COLO829 (cell line): ENCODE measurements at regions not wholly inside any gene's neighbourhood (a gene's known extent, or its start where the extent isn't known, plus 50 kb on each side); places are given as distances from the start of the nearest gene placed in this dataset.
"Not testable (repeated sequence)": the region's sequence is repeated elsewhere in the genome, so short reads cannot be mapped to it uniquely, and the experiment has no call there.

Source experiments
- DNase-seq: peaks from one replicate; pipeline ENCODE4 v3.0.0; 2012; ENCODE audit warnings: low spot score

DNA sequence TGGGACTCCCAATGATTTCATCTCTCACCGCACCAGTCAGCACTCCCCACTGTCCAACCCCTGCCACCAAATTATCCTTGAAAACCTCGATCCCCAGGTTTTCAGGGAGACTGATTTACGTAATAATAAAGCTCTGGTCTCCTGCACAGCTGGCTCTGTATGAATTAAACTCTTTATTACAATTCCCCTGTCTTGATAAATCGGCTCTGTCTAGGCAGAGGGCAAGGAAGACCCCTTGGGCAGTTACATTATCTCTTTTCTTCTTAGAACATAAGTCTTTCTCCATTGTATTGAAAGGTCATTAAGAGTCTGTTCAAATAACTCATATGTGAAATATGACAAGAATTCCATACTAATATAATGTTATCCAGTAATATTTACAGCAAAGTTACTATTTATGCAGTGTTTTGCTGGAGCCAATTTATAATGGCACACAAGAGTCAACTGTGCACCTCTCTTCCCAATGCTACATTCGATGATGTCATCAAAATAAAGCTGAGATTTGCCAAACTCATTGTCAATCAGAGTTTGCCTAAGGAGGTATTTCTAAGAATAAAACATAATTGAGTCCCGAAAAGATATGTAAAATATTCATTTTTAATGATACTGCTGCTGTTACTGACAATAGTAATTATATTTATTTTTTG, 1297.2 kb upstream of the LRRTM3 start:
- DNase-seq: no peak

GRCh38 chr10:65660006-65660405, 1265.8 kb upstream of the LRRTM3 start:
- peak; percentile 74 for DNase-seq

- DNase-seq: no peak
These were observed 1255.7 kb upstream of the LRRTM3 start for GRCh38 chr10:65670087-65670486.

DNA sequence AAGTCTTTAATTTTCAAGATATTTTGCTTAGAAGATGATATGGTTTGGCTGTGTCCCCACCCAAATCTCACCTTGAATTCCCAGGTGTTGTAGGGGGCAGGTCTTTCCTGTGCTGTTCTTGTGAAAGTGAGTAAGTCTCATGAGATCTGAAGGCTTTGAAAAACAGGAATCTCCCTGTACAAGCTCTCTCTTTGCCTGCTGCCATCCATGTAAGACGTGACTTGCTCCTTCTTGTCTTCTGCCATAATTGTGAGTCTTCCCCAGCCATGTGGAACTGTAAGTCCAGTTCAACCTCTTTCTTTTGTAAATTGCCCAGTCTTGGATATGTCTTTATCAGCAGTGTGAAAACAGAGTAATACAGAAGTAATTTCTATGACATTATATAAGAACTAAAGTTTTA, 1255.2 kb upstream of the LRRTM3 start:
- DNase-seq: not testable (repeated sequence)

DNA sequence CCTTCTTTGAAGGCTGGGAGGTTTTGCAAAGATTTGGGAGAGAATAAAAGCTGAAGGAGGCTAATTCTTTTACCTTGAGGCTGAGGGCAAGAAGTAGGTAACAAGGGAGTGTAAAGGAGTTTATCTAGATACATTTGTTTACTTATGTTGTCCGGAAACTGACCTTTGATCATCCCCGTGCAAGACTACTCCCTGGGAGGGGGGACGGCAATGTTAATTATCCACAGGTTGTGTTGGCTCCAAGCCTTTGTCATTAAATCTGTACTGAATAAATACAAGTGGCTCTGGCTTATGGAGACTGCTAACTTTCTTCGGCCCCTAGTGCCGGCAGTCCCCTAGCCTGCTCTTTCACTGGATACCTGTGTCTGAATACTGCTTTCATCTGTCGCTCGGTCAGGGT, 1250.6 kb upstream of the LRRTM3 start:
- no peak for DNase-seq

GRCh38 chr10:65684896-65685295, 1240.9 kb upstream of the LRRTM3 start:
- DNase-seq: no peak

- no peak for DNase-seq
These were observed 1224.6 kb upstream of the LRRTM3 start for GRCh38 chr10:65701168-65701776.

- DNase-seq: no peak
These were observed 1217.8 kb upstream of the LRRTM3 start for GRCh38 chr10:65708057-65708456.

- no peak for DNase-seq
These were observed 1215.5 kb upstream of the LRRTM3 start for GRCh38 chr10:65710306-65710705.

DNA sequence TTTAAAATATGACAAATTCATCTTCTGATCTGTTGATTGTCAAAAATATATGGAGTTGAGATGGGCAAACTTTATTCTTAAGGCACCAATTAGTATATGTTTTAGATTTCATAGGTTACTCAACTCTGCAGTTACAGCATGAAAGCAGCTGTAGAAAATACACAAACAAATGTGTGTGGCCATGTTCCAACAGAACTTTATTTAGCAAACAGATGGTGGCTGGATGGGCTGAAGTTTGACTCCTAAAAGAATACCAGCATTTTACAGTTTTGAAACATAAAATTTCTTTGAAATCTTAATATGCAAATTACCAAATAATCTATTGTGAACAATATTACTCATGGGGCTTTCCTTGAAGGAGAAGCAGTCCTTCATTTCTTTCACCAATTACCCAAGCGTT, 1206.0 kb upstream of the LRRTM3 start:
- DNase-seq: no peak

DNA sequence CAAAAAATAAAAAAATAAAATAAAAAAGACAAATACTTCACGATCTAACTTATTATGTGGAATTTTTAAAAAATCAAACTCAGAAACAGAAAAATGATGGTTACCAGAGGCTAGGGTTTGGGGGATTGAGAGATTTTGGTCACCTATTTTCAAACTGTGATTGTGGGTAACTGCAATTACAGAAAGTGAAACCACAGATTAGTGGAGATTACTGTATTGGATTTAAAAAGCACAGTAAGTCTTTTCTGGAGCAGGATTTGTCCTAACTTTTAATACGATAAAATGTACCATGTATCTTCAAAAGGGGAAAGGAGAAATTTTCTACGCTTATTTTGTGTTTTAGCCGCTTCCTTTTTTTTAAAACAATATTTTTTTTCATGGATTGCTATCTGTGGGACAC, 1204.9 kb upstream of the LRRTM3 start:
- no peak for DNase-seq

GRCh38 chr10:65723525-65723924, 1202.3 kb upstream of the LRRTM3 start:
- no peak for DNase-seq

DNA sequence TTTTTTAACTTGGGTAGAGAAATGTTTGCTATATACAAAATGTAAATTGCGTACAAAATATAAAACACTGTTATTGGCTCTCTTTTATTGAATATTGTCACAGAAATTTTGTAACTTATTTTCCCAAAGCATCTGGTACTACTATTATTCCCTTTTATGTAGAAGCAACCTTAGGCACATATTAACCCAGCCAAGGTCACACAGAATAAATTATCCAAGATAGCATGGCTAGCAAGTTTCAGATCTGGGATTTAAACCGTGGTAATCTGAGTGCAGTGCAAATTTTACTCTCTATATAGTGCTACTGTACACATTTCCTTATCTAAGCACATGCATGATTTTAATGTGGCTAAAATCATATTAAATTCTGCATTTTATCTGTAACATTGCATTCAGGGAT, 1190.5 kb upstream of the LRRTM3 start:
- DNase-seq: no peak

DNA sequence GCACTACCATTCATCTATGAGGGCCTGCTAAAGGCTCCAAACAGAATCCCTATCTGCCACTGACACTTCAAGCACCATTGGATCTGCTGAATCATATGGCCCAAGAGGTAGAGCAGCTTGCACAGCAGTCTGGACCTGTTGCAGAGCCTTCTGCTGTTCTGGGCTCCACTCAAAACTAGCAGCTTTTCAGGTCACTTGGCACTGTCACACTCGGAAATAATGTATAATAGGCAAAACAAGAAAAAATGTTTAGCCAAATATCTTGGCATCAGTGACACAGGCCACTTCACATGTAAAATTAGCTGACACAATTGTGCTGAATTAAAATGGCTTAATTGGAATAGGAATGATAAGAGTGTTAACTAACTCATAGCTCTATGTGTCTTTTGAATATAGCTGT, 1182.9 kb upstream of the LRRTM3 start:
- no peak for DNase-seq

DNA sequence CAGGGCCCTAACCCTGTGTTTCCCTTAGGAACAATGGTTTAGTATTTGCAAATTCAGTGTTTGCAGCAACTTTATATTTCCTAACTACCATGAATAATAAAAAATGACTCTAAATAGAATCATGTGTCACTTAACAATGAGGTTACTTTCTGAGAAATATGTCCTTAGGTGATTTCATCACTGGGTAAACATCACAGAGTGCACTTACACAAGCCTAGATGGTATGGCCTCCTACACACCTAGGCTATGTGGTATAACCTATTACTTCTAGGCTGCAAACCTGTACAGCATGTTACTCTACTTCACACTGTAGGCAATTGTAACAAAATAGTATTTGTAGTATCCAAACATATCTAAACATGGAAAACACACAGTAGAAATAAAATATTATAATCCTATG, 1174.6 kb upstream of the LRRTM3 start:
- DNase-seq: no peak

- DNase-seq: no peak
These were observed 1173.9 kb upstream of the LRRTM3 start for GRCh38 chr10:65751896-65752295.

DNA sequence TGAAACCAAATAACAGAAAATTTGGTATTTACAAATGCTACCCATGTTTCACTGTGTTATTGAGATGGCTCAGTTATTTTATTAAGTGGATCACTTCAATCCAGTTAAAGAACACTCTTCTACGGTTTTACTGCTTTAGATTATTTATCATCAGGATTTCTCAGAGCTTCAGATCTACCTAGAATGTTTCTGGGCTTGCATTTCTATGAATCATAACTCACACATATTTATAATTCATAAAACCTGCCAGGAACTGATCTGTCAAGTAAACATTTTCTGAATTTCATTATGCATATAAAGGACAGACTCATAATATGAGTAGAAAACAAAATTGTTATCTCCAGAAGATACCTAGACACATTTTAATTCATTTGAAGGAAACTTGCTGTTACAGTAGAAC, 1172.3 kb upstream of the LRRTM3 start:
- DNase-seq: no peak

GRCh38 chr10:65754112-65754511, 1171.7 kb upstream of the LRRTM3 start:
- no peak for DNase-seq

GRCh38 chr10:65762311-65762710, 1163.5 kb upstream of the LRRTM3 start:
- no peak for DNase-seq

- peak; percentile 13 for DNase-seq
These were observed 1160.8 kb upstream of the LRRTM3 start for GRCh38 chr10:65765006-65765541.

DNA sequence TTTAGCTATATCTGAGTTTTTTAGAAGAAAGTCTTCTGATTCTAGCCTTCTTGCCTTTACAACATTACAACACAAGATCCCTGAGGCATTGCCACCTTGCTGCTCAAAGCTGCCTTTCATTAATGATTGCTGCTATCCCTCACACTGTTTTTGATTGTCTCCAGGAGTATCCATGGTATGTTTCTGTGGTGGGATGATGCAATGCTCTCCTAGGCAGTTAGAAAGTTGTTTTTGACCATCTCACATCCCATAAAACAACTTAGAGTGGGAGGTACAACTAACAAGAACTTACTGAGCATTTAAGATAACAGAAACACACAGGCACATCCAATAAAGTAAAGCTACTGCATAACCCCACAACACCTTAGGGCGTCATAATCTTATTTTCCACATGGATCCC, 1156.0 kb upstream of the LRRTM3 start:
- no peak for DNase-seq

DNA sequence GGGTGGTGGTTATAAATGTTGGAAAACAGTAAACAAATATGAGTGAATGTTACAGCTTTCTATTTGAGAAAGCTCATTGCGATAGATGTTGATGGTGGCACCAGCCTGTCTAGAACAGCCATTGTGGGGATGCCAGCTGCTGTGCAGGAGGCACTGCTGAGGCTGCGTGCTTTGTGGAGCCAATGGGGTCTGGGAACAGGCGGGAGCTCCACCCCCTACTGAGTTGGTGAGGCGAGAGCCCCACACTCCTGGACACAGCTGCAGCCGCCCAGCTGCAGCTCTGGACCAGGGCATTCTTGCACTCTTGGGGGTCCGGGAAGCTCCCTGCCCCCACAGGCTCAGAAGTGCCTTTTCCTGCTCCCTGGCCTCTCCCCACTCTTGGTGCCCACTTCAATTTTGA, 1147.1 kb upstream of the LRRTM3 start:
- DNase-seq: no peak

DNA sequence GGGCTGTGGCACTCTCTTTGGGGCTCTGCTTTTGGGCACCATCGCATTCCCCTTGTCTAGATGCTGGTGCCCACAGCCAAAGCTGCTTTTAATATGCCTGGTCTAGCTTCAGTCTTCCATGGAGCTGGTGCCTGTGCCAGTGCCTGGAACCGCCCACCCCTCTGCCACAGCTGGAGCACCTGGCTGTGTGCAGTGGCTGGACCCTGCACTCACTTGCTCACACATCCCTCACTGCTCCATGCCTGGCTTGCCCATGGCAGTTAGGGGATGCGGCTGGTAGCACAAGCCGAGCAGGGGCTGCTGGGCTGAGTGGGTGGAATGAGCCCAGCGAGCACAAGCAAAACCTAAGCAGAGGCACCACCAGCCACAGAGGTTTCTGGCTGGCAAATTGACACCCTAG, 1145.9 kb upstream of the LRRTM3 start:
- no peak for DNase-seq

DNA sequence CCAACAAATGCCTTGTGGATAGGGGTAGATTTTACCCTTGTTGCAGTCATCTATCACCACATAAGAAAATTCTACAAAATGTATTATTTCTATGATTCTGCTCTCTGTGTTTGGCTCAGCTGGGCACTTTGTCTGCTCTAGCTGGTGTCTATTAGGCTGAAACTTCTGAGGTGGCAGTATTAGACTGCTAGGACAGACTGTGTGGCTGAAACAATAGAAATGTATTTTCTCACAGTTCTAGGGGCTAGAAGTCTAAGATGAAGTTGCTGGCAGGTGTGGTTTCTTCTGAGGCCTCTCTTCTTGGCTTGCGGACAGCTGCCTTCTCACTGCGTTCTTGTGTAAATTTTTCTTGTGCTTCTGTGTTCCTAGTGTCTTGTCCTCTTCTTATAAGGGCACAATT, 1139.6 kb upstream of the LRRTM3 start:
- DNase-seq: no peak
